Osteoblast (primary cell): ENCODE measurements at regions not wholly inside any gene's neighbourhood (a gene's known extent, or its start where the extent isn't known, plus 50 kb on each side); places are given as distances from the start of the nearest gene placed in this dataset.

Experiments
- DNase-seq: peaks from one replicate; pipeline ENCODE4 v3.0.0; 2011; ENCODE audit warnings: low spot score, mixed read lengths; ENCODE audit not compliant: insufficient read length; ENCODE audit errors: missing footprints
- H2AFZ ChIP-seq: 2 replicates; pipeline ENCODE4 v1.6.0; 2011; ENCODE audit warnings: mild to moderate bottlenecking, low read length
- H3K27ac ChIP-seq: 2 replicates; pipeline ENCODE4 v1.5.1; 2011; ENCODE audit warnings: mild to moderate bottlenecking, low read depth, low read length, moderate library complexity
- H3K27me3 ChIP-seq: 2 replicates; pipeline ENCODE4 v1.6.0; 2012; ENCODE audit warnings: mild to moderate bottlenecking, control low read depth, inconsistent platforms, low read length, moderate library complexity; ENCODE audit not compliant: insufficient read depth
- H3K36me3 ChIP-seq: 2 replicates; pipeline ENCODE4 v1.5.1; 2011; ENCODE audit warnings: mild to moderate bottlenecking, low read length, control low read depth, moderate library complexity; ENCODE audit not compliant: insufficient read depth
- H3K4me1 ChIP-seq: 2 replicates; pipeline ENCODE4 v1.5.1; 2011; ENCODE audit warnings: mild to moderate bottlenecking, low read length, control low read depth, moderate library complexity; ENCODE audit not compliant: insufficient read depth
- H3K4me2 ChIP-seq: 2 replicates; pipeline ENCODE4 v1.6.0; 2011; ENCODE audit warnings: mild to moderate bottlenecking, low read length; ENCODE audit not compliant: insufficient read depth
- H3K4me3 ChIP-seq: fragments of 200-600 bp; sonication (generic); 3 replicates; pipeline ENCODE4 v1.5.1; 2012; ENCODE audit warnings: mild to moderate bottlenecking, low read length, inconsistent platforms; ENCODE audit not compliant: insufficient read depth
- H3K79me2 ChIP-seq: 2 replicates; pipeline ENCODE4 v1.6.0; 2012; ENCODE audit warnings: mild to moderate bottlenecking, low read length, control low read depth, inconsistent platforms; ENCODE audit not compliant: insufficient read depth
- H3K9me3 ChIP-seq: 2 replicates; pipeline ENCODE4 v1.5.1; 2011; ENCODE audit warnings: low read depth, low read length, control low read depth
- H4K20me1 ChIP-seq: 2 replicates; pipeline ENCODE4 v1.6.0; 2012; ENCODE audit warnings: mild to moderate bottlenecking, low read length, control low read depth; ENCODE audit not compliant: insufficient read depth
- CTCF ChIP-seq: IDR thresholded peaks from 2 replicates; pipeline ENCODE4 v1.5.1; 2011; ENCODE audit warnings: mild to moderate bottlenecking, low read depth, low read length, moderate library complexity; ENCODE audit errors: extremely low read depth

GRCh38 chr10:123390332-123390731 lies 236.1 kb downstream of the BUB3 start:
- Histone ChIP-seq H3K4me1 (no peaks in the 10 kb centered on the region), H3K9me3 (no peaks in the 10 kb centered on the region), H3K79me2 (no peaks in the 10 kb centered on the region), H3K36me3 (no peaks in the 10 kb centered on the region), H3K27ac (no peak overlapping the region), H3K27me3 (no peaks in the 10 kb centered on the region), H3K4me3 (no peak overlapping the region), H4K20me1 (no peaks in the 10 kb centered on the region), H3K4me2 (no peak overlapping the region), H2AFZ (no peak overlapping the region)
- TF ChIP-seq CTCF, result no peak
- DNase-seq, result no peak

GRCh38 chr10:123390874-123391273 lies 236.7 kb downstream of the BUB3 start:
- TF ChIP-seq CTCF, result no peak
- Histone ChIP-seq H3K4me3 (no peak overlapping the region), H2AFZ (no peak overlapping the region), H3K4me1 (no peaks in the 10 kb centered on the region), H3K36me3 (no peaks in the 10 kb centered on the region), H3K9me3 (no peaks in the 10 kb centered on the region), H3K4me2 (no peak overlapping the region), H3K27me3 (no peaks in the 10 kb centered on the region), H3K79me2 (no peaks in the 10 kb centered on the region), H3K27ac (no peak overlapping the region), H4K20me1 (no peaks in the 10 kb centered on the region)
- DNase-seq, result no peak

GRCh38 chr10:123391275-123392028 lies 237.2 kb downstream of the BUB3 start:
- no peak for TF ChIP-seq CTCF
- Histone ChIP-seq H3K4me2 (no peak overlapping the region), H4K20me1 (no peaks in the 10 kb centered on the region), H3K27ac (no peak overlapping the region), H3K79me2 (no peaks in the 10 kb centered on the region), H3K9me3 (no peaks in the 10 kb centered on the region), H3K4me1 (no peaks in the 10 kb centered on the region), H3K27me3 (no peaks in the 10 kb centered on the region), H2AFZ (no peak overlapping the region), H3K4me3 (no peak overlapping the region), H3K36me3 (no peaks in the 10 kb centered on the region)
- no peak for DNase-seq

- no peak for TF ChIP-seq CTCF
- Histone ChIP-seq H3K27ac (no peak overlapping the region), H3K79me2 (no peaks in the 10 kb centered on the region), H3K4me3 (no peak overlapping the region), H4K20me1 (no peaks in the 10 kb centered on the region), H2AFZ (no peak overlapping the region), H3K9me3 (no peaks in the 10 kb centered on the region), H3K27me3 (no peaks in the 10 kb centered on the region), H3K4me1 (no peaks in the 10 kb centered on the region), H3K36me3 (no peaks in the 10 kb centered on the region), H3K4me2 (no peak overlapping the region)
- DNase-seq, result no peak
Observed at GRCh38 chr10:123392182-123392963, 238.2 kb downstream of the BUB3 start.
